HCT116 (cell line): ENCODE measurements at regions not wholly inside any gene's neighbourhood (a gene's known extent, or its start where the extent isn't known, plus 50 kb on each side); places are given as distances from the start of the nearest gene placed in this dataset.

Source experiments
- ATAC-seq: fragments of 200-7000 bp; cut with Tn5 transposase; 2 replicates; pipeline ENCODE4 v1.9.1; 2020; ENCODE audit warnings: mild to moderate bottlenecking, moderate library complexity
- BruUV-seq: library from RNA; stranded (reverse); fragments of 400-500 nt; replicated peaks from 2 replicates; lab custom pipeline; 2021; lab: Mats Ljungman, UMichigan
- CTCF ChIA-PET: fragments of 300-600 bp; sonication (Branson Sonifier 250); formaldehyde crosslinking; loops from one replicate; lab custom pipeline; 2021; ENCODE audit warnings: antibody characterized with exemption; lab: Charles Lee
- POLR2A ChIA-PET: fragments of 300-600, 350-600 bp; sonication (Branson Sonifier 250); formaldehyde crosslinking; loops from one replicate; lab custom pipeline; 2021; ENCODE audit warnings: antibody characterized with exemption; lab: Charles Lee
- RAD21 ChIA-PET, 2 experiments: fragments of 300-600 bp; sonication (Branson Sonifier 250); formaldehyde crosslinking; loops; one replicate each; lab custom pipeline; 2023; ENCODE audit warnings: low total read pairs in 2 of 2; ENCODE audit not compliant: uncharacterized antibody in 2 of 2, unreplicated experiment in 2 of 2, low non-redundant PET in 1 of 2; lab: Charles Lee
- DNase-seq: peaks from one replicate; pipeline ENCODE4 v3.0.0-alpha.2; 2010; ENCODE audit warnings: low read depth, low spot score
- H2AFZ ChIP-seq: fragments of 200-600 bp; shearing (Covaris generic), sonication (generic); 2 replicates; pipeline ENCODE4 v1.6.1; 2017; ENCODE audit warnings: low read depth, mixed run types, mixed read lengths, antibody characterized with exemption, low read length; ENCODE audit not compliant: poor library complexity, severe bottlenecking
- H3K27ac ChIP-seq: 2 replicates; pipeline ENCODE4 v1.5.1; 2012; ENCODE audit warnings: low read depth, low read length
- H3K27me3 ChIP-seq: fragments of 200-600 bp; sonication (generic); 2 replicates; pipeline ENCODE4 v1.6.1; 2016; ENCODE audit warnings: mixed run types, low read length, mixed read lengths; ENCODE audit not compliant: insufficient read depth
- H3K36me3 ChIP-seq, 2 experiments: fragments of 200-500 bp in 1 of 2; fragments of 200-600 bp in 1 of 2; sonication (Bioruptor generic) in 1 of 2; sonication (generic) in 1 of 2; 2 replicates each; pipeline versions ENCODE4 v1.5.1 to v1.6.1; 2014 to 2016; ENCODE audit warnings: low read length in 2 of 2, inconsistent platforms in 1 of 2, mixed read lengths in 1 of 2, mixed run types in 1 of 2; ENCODE audit not compliant: insufficient read depth in 2 of 2, control insufficient read depth in 1 of 2
- H3K4me1 ChIP-seq, 2 experiments: fragments of 200-600 bp in 1 of 2; sonication (generic) in 1 of 2; 2 replicates each; pipeline versions ENCODE4 v1.5.1 to v1.6.1; 2012 to 2017; ENCODE audit warnings: low read length in 2 of 2, inconsistent platforms in 1 of 2, mild to moderate bottlenecking in 1 of 2, mixed read lengths in 1 of 2, mixed run types in 1 of 2, moderate library complexity in 1 of 2; ENCODE audit not compliant: insufficient read depth in 2 of 2, control insufficient read depth in 1 of 2
- H3K4me2 ChIP-seq: fragments of 200-600 bp; sonication (generic); 2 replicates; pipeline ENCODE4 v1.6.1; 2017; ENCODE audit warnings: mixed run types, low read length, mixed read lengths
- H3K4me3 ChIP-seq, 2 experiments: fragments of 200-600 bp in 1 of 2; sonication (generic) in 1 of 2; replicated peaks in 1 of 2; 2 replicates each; pipeline ENCODE4 v1.5.1; 2011 to 2016; ENCODE audit warnings: low read length in 2 of 2, control low read depth in 1 of 2, low read depth in 1 of 2, mild to moderate bottlenecking in 1 of 2, mixed read lengths in 1 of 2, mixed run types in 1 of 2
- H3K79me2 ChIP-seq: fragments of 200-600 bp; sonication (generic); 2 replicates; pipeline ENCODE4 v1.6.1; 2017; ENCODE audit warnings: mild to moderate bottlenecking, mixed run types, low read length, moderate library complexity, mixed read lengths; ENCODE audit not compliant: insufficient read depth
- H3K9ac ChIP-seq: fragments of 200-600 bp; sonication (generic); 2 replicates; pipeline ENCODE4 v1.6.1; 2016; ENCODE audit warnings: low read length, mixed read lengths
- H3K9me2 ChIP-seq: fragments of 200-600 bp; sonication (generic), shearing (Covaris generic); 2 replicates; pipeline ENCODE4 v1.6.1; 2017; ENCODE audit warnings: mixed run types, mild to moderate bottlenecking, moderate library complexity; ENCODE audit not compliant: insufficient read depth
- H3K9me3 ChIP-seq, 2 experiments: fragments of 200-500 bp in 1 of 2; fragments of 200-600 bp in 1 of 2; sonication (Bioruptor generic) in 1 of 2; sonication (generic) in 1 of 2; 2 replicates each; pipeline ENCODE4 v1.6.1; 2014 to 2017; ENCODE audit warnings: low read length in 2 of 2, mixed read lengths in 2 of 2, inconsistent platforms in 1 of 2, low read depth in 1 of 2, mild to moderate bottlenecking in 1 of 2, mixed run types in 1 of 2, moderate library complexity in 1 of 2; ENCODE audit not compliant: control insufficient read depth in 1 of 2, insufficient read depth in 1 of 2
- H4K20me1 ChIP-seq: fragments of 200-600 bp; sonication (generic), shearing (Covaris generic); 2 replicates; pipeline ENCODE4 v1.6.1; 2017; ENCODE audit warnings: mixed run types, mild to moderate bottlenecking, moderate library complexity; ENCODE audit not compliant: insufficient read depth
- EGR1 ChIP-seq: IDR thresholded peaks from 2 replicates; pipeline ENCODE4 v1.6.1; 2012; ENCODE audit warnings: low read depth
- ELF1 ChIP-seq: IDR thresholded peaks from 2 replicates; pipeline ENCODE4 v1.6.1; 2012; ENCODE audit warnings: low read depth, borderline replicate concordance
- EZH2 ChIP-seq: fragments of 200-600 bp; sonication (generic); IDR thresholded peaks from 2 replicates; pipeline ENCODE4 v1.6.1; 2017; ENCODE audit warnings: antibody characterized with exemption, mixed run types
- EZH2phosphoT487 ChIP-seq: fragments of 200-600 bp; IDR thresholded peaks from 2 replicates; pipeline ENCODE4 v1.6.1; 2018; ENCODE audit warnings: antibody characterized with exemption, borderline replicate concordance
- JUND ChIP-seq: IDR thresholded peaks from 2 replicates; pipeline ENCODE4 v1.6.1; 2012
- POLR2A ChIP-seq: IDR thresholded peaks from 2 replicates; pipeline ENCODE4 v1.7.0; 2011; ENCODE audit warnings: borderline replicate concordance; ENCODE audit not compliant: insufficient read depth, insufficient read length; ENCODE audit errors: extremely low read depth
- POLR2AphosphoS5 ChIP-seq: IDR thresholded peaks from 2 replicates; pipeline ENCODE4 v1.6.1; 2011; ENCODE audit warnings: mild to moderate bottlenecking, low read depth, low read length, moderate library complexity
- RAD21 ChIP-seq: IDR thresholded peaks from 2 replicates; pipeline ENCODE4 v1.6.1; 2012; ENCODE audit warnings: low read depth, mild to moderate bottlenecking
- SRF ChIP-seq: IDR thresholded peaks from 2 replicates; pipeline ENCODE4 v1.6.1; 2012; ENCODE audit warnings: low read depth
- TCF7L2 ChIP-seq: IDR thresholded peaks from 2 replicates; pipeline ENCODE4 v1.7.0; 2011; ENCODE audit warnings: borderline replicate concordance, inconsistent platforms; ENCODE audit not compliant: insufficient read depth, insufficient read length; ENCODE audit errors: extremely low read depth
- YY1 ChIP-seq: IDR thresholded peaks from 2 replicates; pipeline ENCODE4 v1.6.1; 2011; ENCODE audit warnings: low read length, low read depth, moderate library complexity, mild to moderate bottlenecking; ENCODE audit not compliant: insufficient replicate concordance; ENCODE audit errors: extremely low read depth
- ZFX ChIP-seq: fragments of 450-650 bp; IDR thresholded peaks from 2 replicates; pipeline ENCODE4 v1.6.1; 2017
- ZNF274 ChIP-seq: fragments of 200-500 bp; sonication (Bioruptor generic); IDR thresholded peaks from 2 replicates; pipeline ENCODE4 v1.6.1; 2014; ENCODE audit warnings: mild to moderate bottlenecking, low read depth, low read length, inconsistent platforms
- intact Hi-C: fragments of 100-400 bp; cut with micrococcal nuclease; formaldehyde crosslinking; loops from 2 replicates; pipeline ENCODE4 v1.10.0; 2022
- TF ChIP-seq, protein P1 (sequence below): IDR thresholded peaks from 2 replicates; pipeline ENCODE4 v1.6.1; 2012; ENCODE audit warnings: low read depth
- TF ChIP-seq, protein P2 (sequence below): IDR thresholded peaks from 2 replicates; pipeline ENCODE4 v1.6.1; 2011; ENCODE audit warnings: mild to moderate bottlenecking, low read length, moderate library complexity; ENCODE audit not compliant: insufficient replicate concordance; ENCODE audit errors: extremely low read depth
- TF ChIP-seq, protein P3 (sequence below): IDR thresholded peaks from 2 replicates; pipeline ENCODE4 v1.6.1; 2012
- TF ChIP-seq, protein P4 (sequence below): IDR thresholded peaks from 2 replicates; pipeline ENCODE4 v1.6.1; 2012

DNA sequence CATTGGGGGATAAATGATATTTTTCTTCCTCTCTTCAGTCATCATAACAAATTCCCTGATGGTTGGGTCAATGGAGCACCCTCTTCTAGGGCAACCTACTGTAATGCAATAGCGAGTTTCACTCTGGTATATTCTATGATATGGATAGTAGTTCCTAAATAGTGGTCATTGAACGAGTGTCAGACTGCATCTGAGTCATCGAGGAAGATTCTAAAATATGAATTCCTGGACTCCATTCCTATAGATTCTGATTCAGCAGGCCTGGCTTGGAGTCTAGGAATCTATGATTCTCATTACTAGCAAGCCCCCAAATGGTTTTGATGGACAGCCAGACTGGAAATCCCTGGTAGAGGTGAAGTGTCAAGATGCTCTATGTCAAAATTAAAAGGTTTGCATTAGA lies 254.5 kb downstream of the BUB3 start:
- Histone ChIP-seq H3K9me2 (no peaks in the 10 kb centered on the region), H3K9me3 (peaks cover 2 to 12% of the 10 kb centered on the region in 2 experiments; a peak in 3 of 4 replicates), H3K27me3 (no peaks in the 10 kb centered on the region), H3K4me1 (no peaks in the 10 kb centered on the region), H3K36me3 (no peaks in the 10 kb centered on the region), H3K9ac (no peak overlapping the region), H3K4me3 (no peak overlapping the region), H3K4me2 (no peak overlapping the region), H4K20me1 (no peaks in the 10 kb centered on the region), H3K79me2 (no peaks in the 10 kb centered on the region), H3K27ac (no peak overlapping the region), H2AFZ (no peak overlapping the region)
- TF ChIP-seq ZFX (no peak), EGR1 (no peak), JUND (no peak), TCF7L2 (no peak), ZNF274 (no peak), EZH2phosphoT487 (no peak), POLR2A (no peak), YY1 (no peak), RAD21 (no peak), POLR2AphosphoS5 (no peak), SRF (no peak), ELF1 (no peak), EZH2 (no peak)
- TF ChIP-seq, protein P1, sequence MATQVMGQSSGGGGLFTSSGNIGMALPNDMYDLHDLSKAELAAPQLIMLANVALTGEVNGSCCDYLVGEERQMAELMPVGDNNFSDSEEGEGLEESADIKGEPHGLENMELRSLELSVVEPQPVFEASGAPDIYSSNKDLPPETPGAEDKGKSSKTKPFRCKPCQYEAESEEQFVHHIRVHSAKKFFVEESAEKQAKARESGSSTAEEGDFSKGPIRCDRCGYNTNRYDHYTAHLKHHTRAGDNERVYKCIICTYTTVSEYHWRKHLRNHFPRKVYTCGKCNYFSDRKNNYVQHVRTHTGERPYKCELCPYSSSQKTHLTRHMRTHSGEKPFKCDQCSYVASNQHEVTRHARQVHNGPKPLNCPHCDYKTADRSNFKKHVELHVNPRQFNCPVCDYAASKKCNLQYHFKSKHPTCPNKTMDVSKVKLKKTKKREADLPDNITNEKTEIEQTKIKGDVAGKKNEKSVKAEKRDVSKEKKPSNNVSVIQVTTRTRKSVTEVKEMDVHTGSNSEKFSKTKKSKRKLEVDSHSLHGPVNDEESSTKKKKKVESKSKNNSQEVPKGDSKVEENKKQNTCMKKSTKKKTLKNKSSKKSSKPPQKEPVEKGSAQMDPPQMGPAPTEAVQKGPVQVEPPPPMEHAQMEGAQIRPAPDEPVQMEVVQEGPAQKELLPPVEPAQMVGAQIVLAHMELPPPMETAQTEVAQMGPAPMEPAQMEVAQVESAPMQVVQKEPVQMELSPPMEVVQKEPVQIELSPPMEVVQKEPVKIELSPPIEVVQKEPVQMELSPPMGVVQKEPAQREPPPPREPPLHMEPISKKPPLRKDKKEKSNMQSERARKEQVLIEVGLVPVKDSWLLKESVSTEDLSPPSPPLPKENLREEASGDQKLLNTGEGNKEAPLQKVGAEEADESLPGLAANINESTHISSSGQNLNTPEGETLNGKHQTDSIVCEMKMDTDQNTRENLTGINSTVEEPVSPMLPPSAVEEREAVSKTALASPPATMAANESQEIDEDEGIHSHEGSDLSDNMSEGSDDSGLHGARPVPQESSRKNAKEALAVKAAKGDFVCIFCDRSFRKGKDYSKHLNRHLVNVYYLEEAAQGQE, result no peak
- TF ChIP-seq, protein P2, sequence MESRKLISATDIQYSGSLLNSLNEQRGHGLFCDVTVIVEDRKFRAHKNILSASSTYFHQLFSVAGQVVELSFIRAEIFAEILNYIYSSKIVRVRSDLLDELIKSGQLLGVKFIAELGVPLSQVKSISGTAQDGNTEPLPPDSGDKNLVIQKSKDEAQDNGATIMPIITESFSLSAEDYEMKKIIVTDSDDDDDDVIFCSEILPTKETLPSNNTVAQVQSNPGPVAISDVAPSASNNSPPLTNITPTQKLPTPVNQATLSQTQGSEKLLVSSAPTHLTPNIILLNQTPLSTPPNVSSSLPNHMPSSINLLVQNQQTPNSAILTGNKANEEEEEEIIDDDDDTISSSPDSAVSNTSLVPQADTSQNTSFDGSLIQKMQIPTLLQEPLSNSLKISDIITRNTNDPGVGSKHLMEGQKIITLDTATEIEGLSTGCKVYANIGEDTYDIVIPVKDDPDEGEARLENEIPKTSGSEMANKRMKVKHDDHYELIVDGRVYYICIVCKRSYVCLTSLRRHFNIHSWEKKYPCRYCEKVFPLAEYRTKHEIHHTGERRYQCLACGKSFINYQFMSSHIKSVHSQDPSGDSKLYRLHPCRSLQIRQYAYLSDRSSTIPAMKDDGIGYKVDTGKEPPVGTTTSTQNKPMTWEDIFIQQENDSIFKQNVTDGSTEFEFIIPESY, result no peak
- TF ChIP-seq, protein P3, sequence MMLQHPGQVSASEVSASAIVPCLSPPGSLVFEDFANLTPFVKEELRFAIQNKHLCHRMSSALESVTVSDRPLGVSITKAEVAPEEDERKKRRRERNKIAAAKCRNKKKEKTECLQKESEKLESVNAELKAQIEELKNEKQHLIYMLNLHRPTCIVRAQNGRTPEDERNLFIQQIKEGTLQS, result no peak
- TF ChIP-seq, protein P4, sequence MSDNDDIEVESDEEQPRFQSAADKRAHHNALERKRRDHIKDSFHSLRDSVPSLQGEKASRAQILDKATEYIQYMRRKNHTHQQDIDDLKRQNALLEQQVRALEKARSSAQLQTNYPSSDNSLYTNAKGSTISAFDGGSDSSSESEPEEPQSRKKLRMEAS, result no peak
- ChIA-PET CTCF (no interaction called here), POLR2A (no interaction called here), RAD21 (no interaction called here)
- intact Hi-C loops, result no loop called here
- DNase-seq, result no peak
- ATAC-seq, result no peak
- BruUV-seq, result no TSS peak
